ENCODE measurements at regions not wholly inside any gene's neighbourhood (a gene's known extent, or its start where the extent isn't known, plus 50 kb on each side); places are given as distances from the start of the nearest gene placed in this dataset.
"Not testable (repeated sequence)": the region's sequence is repeated elsewhere in the genome, so short reads cannot be mapped to it uniquely, and the experiment has no call there.

- intact Hi-C loops (cut with DNase I, micrococcal nuclease) = no loop called here
- Mint-ChIP-seq H3K27ac (no peak overlapping the region), H3K4me3 (no peak overlapping the region), H3K36me3 (ENCODE audit: low read depth) (no peaks in the 10 kb centered on the region), H3K9me3 (ENCODE audit: low read depth) (peaks cover 5% of the 10 kb centered on the region), H3K4me1 (no peaks in the 10 kb centered on the region), H3K27me3 (peaks cover 2% of the 10 kb centered on the region)
- DNase-seq = no peak
- no peak for ATAC-seq
- POLR2A ChIA-PET = interaction anchor here (0.6 kb wide), 1 partner anchor 73 kb away, joined by 4 read pairs; no protein-coding TSS in a partner anchor
- CTCF ChIA-PET = no interaction called here
Measured at GRCh38 chr3:23712656-23713559, 92.8 kb upstream of the UBE2E1 start.

- POLR2A ChIA-PET = no interaction called here
- peaks cover 5% of the 10 kb centered on the region for H3K9me3 Mint-ChIP-seq (ENCODE audit: low read depth)
- DNase-seq = no peak
Measured at GRCh38 chr3:23713641-23714040, 92.1 kb upstream of the UBE2E1 start.

GRCh38 chr3:23720059-23720458 lies 85.7 kb upstream of the UBE2E1 start:
- DNase-seq (no peak), ATAC-seq (no peak)
- POLR2A ChIA-PET = no interaction called here
- Mint-ChIP-seq H3K27ac (no peak overlapping the region), H3K36me3 (ENCODE audit: low read depth) (no peaks in the 10 kb centered on the region), H3K4me3 (no peak overlapping the region), H3K9me3 (ENCODE audit: low read depth) (peaks cover 9% of the 10 kb centered on the region), H3K27me3 (no peaks in the 10 kb centered on the region), H3K4me1 (no peaks in the 10 kb centered on the region)
- intact Hi-C loops (cut with DNase I, micrococcal nuclease) = no loop called here
- CTCF ChIA-PET = no interaction called here

More at GRCh38 chr3:23713641-23714040, 92.1 kb upstream of the UBE2E1 start:
- Mint-ChIP-seq H3K27ac (no peak overlapping the region), H3K4me1 (no peaks in the 10 kb centered on the region), H3K4me3 (no peak overlapping the region), H3K27me3 (peaks cover 2% of the 10 kb centered on the region), H3K36me3 (ENCODE audit: low read depth) (no peaks in the 10 kb centered on the region)
- intact Hi-C loops (cut with DNase I, micrococcal nuclease) = no loop called here
- no peak for ATAC-seq
- CTCF ChIA-PET = no interaction called here

GRCh38 chr3:23720885-23721284 lies 84.9 kb upstream of the UBE2E1 start:
- H3K4me1 Mint-ChIP-seq = no peaks in the 10 kb centered on the region
- no peak overlapping the region for H3K27ac Mint-ChIP-seq
- ATAC-seq = no peak
- POLR2A ChIA-PET = no interaction called here
- no peaks in the 10 kb centered on the region for H3K27me3 Mint-ChIP-seq
- peaks cover 9% of the 10 kb centered on the region for H3K9me3 Mint-ChIP-seq (ENCODE audit: low read depth)
- H3K36me3 Mint-ChIP-seq (ENCODE audit: low read depth) = no peaks in the 10 kb centered on the region
- no peak for DNase-seq
- CTCF ChIA-PET = interaction anchor here (0.5 kb wide), 1 partner anchor 172 kb away, joined by 3 read pairs; no protein-coding TSS in a partner anchor
- no peak overlapping the region for H3K4me3 Mint-ChIP-seq
- intact Hi-C loops (cut with DNase I, micrococcal nuclease) = no loop called here

- intact Hi-C loops (cut with DNase I, micrococcal nuclease) = no loop called here
- ChIA-PET CTCF (no interaction called here), POLR2A (no interaction called here)
- no peak overlapping the region for H3K4me3 Mint-ChIP-seq
- no peak for ATAC-seq
- DNase-seq = no peak
- H3K27me3 Mint-ChIP-seq = no peaks in the 10 kb centered on the region
- H3K4me1 Mint-ChIP-seq = peaks cover 8% of the 10 kb centered on the region
- peaks cover 4% of the 10 kb centered on the region for H3K9me3 Mint-ChIP-seq (ENCODE audit: low read depth)
- no peaks in the 10 kb centered on the region for H3K36me3 Mint-ChIP-seq (ENCODE audit: low read depth)
- no peak overlapping the region for H3K27ac Mint-ChIP-seq
Measured at GRCh38 chr3:23723141-23723540, 82.6 kb upstream of the UBE2E1 start.

GRCh38 chr3:23723930-23724329 lies 81.8 kb upstream of the UBE2E1 start:
- Mint-ChIP-seq H3K36me3 (ENCODE audit: low read depth) (no peaks in the 10 kb centered on the region), H3K4me3 (no peak overlapping the region), H3K9me3 (ENCODE audit: low read depth) (peaks cover 4% of the 10 kb centered on the region), H3K27ac (no peak overlapping the region), H3K27me3 (no peaks in the 10 kb centered on the region), H3K4me1 (peaks cover 8% of the 10 kb centered on the region)
- ChIA-PET CTCF (no interaction called here), POLR2A (no interaction called here)
- ATAC-seq (no peak), DNase-seq (no peak)
- intact Hi-C loops (cut with DNase I, micrococcal nuclease) = no loop called here

GRCh38 chr3:23726811-23727548 lies 78.8 kb upstream of the UBE2E1 start:
- Mint-ChIP-seq H3K27me3 (no peaks in the 10 kb centered on the region), H3K9me3 (ENCODE audit: low read depth) (no peaks in the 10 kb centered on the region), H3K4me3 (no peak overlapping the region), H3K27ac (no peak overlapping the region), H3K36me3 (ENCODE audit: low read depth) (no peaks in the 10 kb centered on the region), H3K4me1 (peaks cover 8% of the 10 kb centered on the region)
- ATAC-seq = peak; percentile 92
- POLR2A ChIA-PET = interaction anchor here (0.5 kb wide), 1 partner anchor 200 kb away, joined by 3 read pairs; no protein-coding TSS in a partner anchor
- CTCF ChIA-PET = interaction anchor here (0.7 to 1.4 kb wide), 2 partner anchors 16 to 434 kb away, joined by 3 read pairs; no protein-coding TSS in a partner anchor
- intact Hi-C loops (cut with DNase I, micrococcal nuclease) = loop anchor here (1.0 to 2.0 kb wide), 2 partner anchors 13 to 14 kb away; no protein-coding TSS in a partner anchor
- peak; percentile 18 for DNase-seq

- ChIA-PET POLR2A (no interaction called here), CTCF (interaction anchor here (0.6 kb wide), 1 partner anchor 46 kb away, joined by 3 read pairs; no protein-coding TSS in a partner anchor)
- no peak overlapping the region for H3K4me3 Mint-ChIP-seq
- H3K27me3 Mint-ChIP-seq = no peaks in the 10 kb centered on the region
- H3K4me1 Mint-ChIP-seq = peaks cover 8% of the 10 kb centered on the region
- no peaks in the 10 kb centered on the region for H3K36me3 Mint-ChIP-seq (ENCODE audit: low read depth)
- no peak overlapping the region for H3K27ac Mint-ChIP-seq
- intact Hi-C loops (cut with DNase I, micrococcal nuclease) = no loop called here
- H3K9me3 Mint-ChIP-seq (ENCODE audit: low read depth) = no peaks in the 10 kb centered on the region
- DNase-seq (no peak), ATAC-seq (no peak)
Measured at GRCh38 chr3:23728601-23729117, 77.1 kb upstream of the UBE2E1 start.

- H3K27me3 Mint-ChIP-seq; intact Hi-C loops (cut with DNase I, micrococcal nuclease); H3K36me3 Mint-ChIP-seq (ENCODE audit: low read depth); CTCF ChIA-PET; H3K4me1 Mint-ChIP-seq; H3K4me3 Mint-ChIP-seq; H3K27ac Mint-ChIP-seq; H3K9me3 Mint-ChIP-seq (ENCODE audit: low read depth); ATAC-seq; DNase-seq; POLR2A ChIA-PET: not testable (repeated sequence)
Measured at GRCh38 chr3:23729362-23729761, 76.4 kb upstream of the UBE2E1 start.

- no peaks in the 10 kb centered on the region for H3K4me1 Mint-ChIP-seq
- H3K36me3 Mint-ChIP-seq (ENCODE audit: low read depth) = no peaks in the 10 kb centered on the region
- H3K9me3 Mint-ChIP-seq (ENCODE audit: low read depth) = no peaks in the 10 kb centered on the region
- ChIA-PET CTCF (no interaction called here), POLR2A (no interaction called here)
- intact Hi-C loops (cut with DNase I, micrococcal nuclease) = no loop called here
- DNase-seq (no peak), ATAC-seq (no peak)
- no peak overlapping the region for H3K27ac Mint-ChIP-seq
- H3K27me3 Mint-ChIP-seq = no peaks in the 10 kb centered on the region
- no peak overlapping the region for H3K4me3 Mint-ChIP-seq
Measured at GRCh38 chr3:23734481-23734880, 71.3 kb upstream of the UBE2E1 start.

GRCh38 chr3:23735062-23735461 lies 70.7 kb upstream of the UBE2E1 start:
- H3K4me3 Mint-ChIP-seq = no peak overlapping the region
- ChIA-PET CTCF (no interaction called here), POLR2A (no interaction called here)
- intact Hi-C loops (cut with DNase I, micrococcal nuclease) = no loop called here
- no peaks in the 10 kb centered on the region for H3K27me3 Mint-ChIP-seq
- H3K36me3 Mint-ChIP-seq (ENCODE audit: low read depth) = no peaks in the 10 kb centered on the region
- H3K27ac Mint-ChIP-seq = no peak overlapping the region
- no peaks in the 10 kb centered on the region for H3K4me1 Mint-ChIP-seq
- no peak for ATAC-seq
- H3K9me3 Mint-ChIP-seq (ENCODE audit: low read depth) = no peaks in the 10 kb centered on the region
- DNase-seq = no peak

Data from activated CD4-positive, alpha-beta T cell treated with anti-CD3 and anti-CD28 coated beads for 36 hours (primary cell).